HepG2 (cell line): ENCODE measurements at regions not wholly inside any gene's neighbourhood (a gene's known extent, or its start where the extent isn't known, plus 50 kb on each side); places are given as distances from the start of the nearest gene placed in this dataset.
A peak's percentile ranks its signal among the peaks of the same experiment; 100 is the strongest.

Experiments
- KDM5A ChIP-seq: fragments of 200-600 bp; sonication (generic); IDR thresholded peaks from 2 replicates; pipeline ENCODE4 v1.7.0; 2018; ENCODE audit warnings: antibody characterized with exemption, mild to moderate bottlenecking, low read length, borderline replicate concordance
- MTA1 ChIP-seq: sonication (generic); formaldehyde crosslinking; IDR thresholded peaks from 2 replicates; pipeline ENCODE4 v1.4.0; 2020; ENCODE audit warnings: missing genetic modification reagents, mild to moderate bottlenecking, borderline replicate concordance
- MTERF4 ChIP-seq: sonication (generic); formaldehyde crosslinking; IDR thresholded peaks from 2 replicates; pipeline ENCODE4 v1.8.0; 2023; ENCODE audit warnings: mild to moderate bottlenecking, missing genetic modification reagents
- NFIB ChIP-seq: sonication (generic); formaldehyde crosslinking; IDR thresholded peaks from 2 replicates; pipeline ENCODE4 v1.9.0; 2021; ENCODE audit warnings: missing genetic modification reagents, mild to moderate bottlenecking, borderline replicate concordance
- NR3C1 ChIP-seq: sonication (generic); formaldehyde crosslinking; IDR thresholded peaks from 2 replicates; pipeline ENCODE4 v1.4.0; 2020; ENCODE audit warnings: missing genetic modification reagents
- PRPF4 ChIP-seq: fragments of 200-400 bp; formaldehyde crosslinking; IDR thresholded peaks from 2 replicates; pipeline ENCODE4 v1.6.1; 2016; ENCODE audit warnings: low read length, low read depth; ENCODE audit not compliant: poor library complexity, severe bottlenecking
- SNRNP70 ChIP-seq: fragments of 200-400 bp; formaldehyde crosslinking; IDR thresholded peaks from 2 replicates; pipeline ENCODE4 v1.6.1; 2017; ENCODE audit warnings: mild to moderate bottlenecking, low read depth, low read length, moderate library complexity
- XBP1 ChIP-seq: sonication (generic); formaldehyde crosslinking; IDR thresholded peaks from 2 replicates; pipeline ENCODE4 v1.5.0; 2020; ENCODE audit warnings: missing genetic modification reagents
- ZFAT ChIP-seq: sonication (generic); formaldehyde crosslinking; conservative IDR thresholded peaks from 2 replicates; pipeline ENCODE4 v1.8.1; 2023; ENCODE audit warnings: missing genetic modification reagents, inconsistent platforms
- ZNF431 ChIP-seq: sonication (generic); formaldehyde crosslinking; IDR thresholded peaks from 2 replicates; pipeline ENCODE4 v1.9.0; 2022; ENCODE audit warnings: missing genetic modification reagents, low read depth, mild to moderate bottlenecking, borderline replicate concordance
- ZNF543 ChIP-seq: sonication (generic); formaldehyde crosslinking; IDR thresholded peaks from 2 replicates; pipeline ENCODE4 v1.4.0; 2020; ENCODE audit warnings: mild to moderate bottlenecking, missing genetic modification reagents
- ZNF569 ChIP-seq: sonication (generic); formaldehyde crosslinking; IDR thresholded peaks from 2 replicates; pipeline ENCODE4 v1.5.0; 2020; ENCODE audit warnings: mild to moderate bottlenecking, missing genetic modification reagents, moderate library complexity, borderline replicate concordance
- ZNF644 ChIP-seq: IDR thresholded peaks from 2 replicates; pipeline ENCODE4 v1.6.1; 2016; ENCODE audit warnings: low read depth
- ZNF761 ChIP-seq: sonication (generic); formaldehyde crosslinking; conservative IDR thresholded peaks from 2 replicates; pipeline ENCODE4 v1.4.0; 2020; ENCODE audit warnings: mild to moderate bottlenecking, missing genetic modification reagents
- TF ChIP-seq, protein P1 (sequence below): sonication (generic); formaldehyde crosslinking; IDR thresholded peaks from 2 replicates; pipeline ENCODE4 v1.5.1; 2020; ENCODE audit warnings: mild to moderate bottlenecking, missing genetic modification reagents, moderate library complexity
- TF ChIP-seq, protein P2 (sequence below): IDR thresholded peaks from 2 replicates; pipeline ENCODE4 v1.6.1; 2016; ENCODE audit warnings: missing biosample characterization, missing genetic modification reagents, low read depth
- TF ChIP-seq, protein P3 (sequence below): sonication (generic); formaldehyde crosslinking; IDR thresholded peaks from 2 replicates; pipeline ENCODE4 v1.8.1; 2023; ENCODE audit warnings: missing genetic modification reagents, mild to moderate bottlenecking, borderline replicate concordance
- TF ChIP-seq, protein P4 (sequence below): sonication (generic); formaldehyde crosslinking; IDR thresholded peaks from 2 replicates; pipeline ENCODE4 v1.4.0; 2020; ENCODE audit warnings: mild to moderate bottlenecking, low read depth, missing genetic modification reagents
- TF ChIP-seq, protein P5 (sequence below): sonication (generic); formaldehyde crosslinking; IDR thresholded peaks from 2 replicates; pipeline ENCODE4 v1.4.0; 2020; ENCODE audit warnings: mild to moderate bottlenecking, missing genetic modification reagents

GRCh38 chr1:219310181-219310728 lies 136.6 kb downstream of the LYPLAL1 start (continued):
- TF ChIP-seq, protein P1, sequence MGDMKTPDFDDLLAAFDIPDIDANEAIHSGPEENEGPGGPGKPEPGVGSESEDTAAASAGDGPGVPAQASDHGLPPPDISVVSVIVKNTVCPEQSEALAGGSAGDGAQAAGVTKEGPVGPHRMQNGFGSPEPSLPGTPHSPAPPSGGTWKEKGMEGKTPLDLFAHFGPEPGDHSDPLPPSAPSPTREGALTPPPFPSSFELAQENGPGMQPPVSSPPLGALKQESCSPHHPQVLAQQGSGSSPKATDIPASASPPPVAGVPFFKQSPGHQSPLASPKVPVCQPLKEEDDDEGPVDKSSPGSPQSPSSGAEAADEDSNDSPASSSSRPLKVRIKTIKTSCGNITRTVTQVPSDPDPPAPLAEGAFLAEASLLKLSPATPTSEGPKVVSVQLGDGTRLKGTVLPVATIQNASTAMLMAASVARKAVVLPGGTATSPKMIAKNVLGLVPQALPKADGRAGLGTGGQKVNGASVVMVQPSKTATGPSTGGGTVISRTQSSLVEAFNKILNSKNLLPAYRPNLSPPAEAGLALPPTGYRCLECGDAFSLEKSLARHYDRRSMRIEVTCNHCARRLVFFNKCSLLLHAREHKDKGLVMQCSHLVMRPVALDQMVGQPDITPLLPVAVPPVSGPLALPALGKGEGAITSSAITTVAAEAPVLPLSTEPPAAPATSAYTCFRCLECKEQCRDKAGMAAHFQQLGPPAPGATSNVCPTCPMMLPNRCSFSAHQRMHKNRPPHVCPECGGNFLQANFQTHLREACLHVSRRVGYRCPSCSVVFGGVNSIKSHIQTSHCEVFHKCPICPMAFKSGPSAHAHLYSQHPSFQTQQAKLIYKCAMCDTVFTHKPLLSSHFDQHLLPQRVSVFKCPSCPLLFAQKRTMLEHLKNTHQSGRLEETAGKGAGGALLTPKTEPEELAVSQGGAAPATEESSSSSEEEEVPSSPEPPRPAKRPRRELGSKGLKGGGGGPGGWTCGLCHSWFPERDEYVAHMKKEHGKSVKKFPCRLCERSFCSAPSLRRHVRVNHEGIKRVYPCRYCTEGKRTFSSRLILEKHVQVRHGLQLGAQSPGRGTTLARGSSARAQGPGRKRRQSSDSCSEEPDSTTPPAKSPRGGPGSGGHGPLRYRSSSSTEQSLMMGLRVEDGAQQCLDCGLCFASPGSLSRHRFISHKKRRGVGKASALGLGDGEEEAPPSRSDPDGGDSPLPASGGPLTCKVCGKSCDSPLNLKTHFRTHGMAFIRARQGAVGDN = no peak
- TF ChIP-seq, protein P2, sequence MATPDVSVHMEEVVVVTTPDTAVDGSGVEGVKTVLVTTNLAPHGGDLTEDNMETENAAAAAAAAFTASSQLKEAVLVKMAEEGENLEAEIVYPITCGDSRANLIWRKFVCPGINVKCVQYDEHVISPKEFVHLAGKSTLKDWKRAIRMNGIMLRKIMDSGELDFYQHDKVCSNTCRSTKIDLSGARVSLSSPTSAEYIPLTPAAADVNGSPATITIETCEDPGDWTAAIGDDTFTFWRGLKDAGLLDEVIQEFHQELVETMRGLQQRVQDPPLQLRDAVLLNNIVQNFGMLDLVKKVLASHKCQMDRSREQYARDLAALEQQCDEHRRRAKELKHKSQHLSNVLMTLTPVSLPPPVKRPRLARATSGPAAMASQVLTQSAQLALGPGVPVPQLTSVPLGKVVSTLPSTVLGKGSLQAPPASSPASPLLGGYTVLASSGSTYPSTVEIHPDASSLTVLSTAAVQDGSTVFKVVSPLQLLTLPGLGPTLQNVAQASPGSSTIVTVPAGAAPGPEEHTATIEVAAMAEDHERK (CRISPR knock-in tag) = no peak
- TF ChIP-seq MTA1 (CRISPR knock-in tag) = no peak
- TF ChIP-seq NFIB = no peak
- no peak for TF ChIP-seq PRPF4
- TF ChIP-seq, protein P3, sequence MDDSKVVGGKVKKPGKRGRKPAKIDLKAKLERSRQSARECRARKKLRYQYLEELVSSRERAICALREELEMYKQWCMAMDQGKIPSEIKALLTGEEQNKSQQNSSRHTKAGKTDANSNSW (CRISPR knock-in tag) = no peak
- no peak for TF ChIP-seq SNRNP70
- no peak for TF ChIP-seq ZNF761
- TF ChIP-seq KDM5A = no peak
- TF ChIP-seq NR3C1 (CRISPR knock-in tag) = no peak
- TF ChIP-seq XBP1 (CRISPR knock-in tag) = no peak
- TF ChIP-seq MTERF4 (CRISPR knock-in tag) = no peak
- no peak for TF ChIP-seq ZNF543 (CRISPR knock-in tag)
- TF ChIP-seq, protein P4, sequence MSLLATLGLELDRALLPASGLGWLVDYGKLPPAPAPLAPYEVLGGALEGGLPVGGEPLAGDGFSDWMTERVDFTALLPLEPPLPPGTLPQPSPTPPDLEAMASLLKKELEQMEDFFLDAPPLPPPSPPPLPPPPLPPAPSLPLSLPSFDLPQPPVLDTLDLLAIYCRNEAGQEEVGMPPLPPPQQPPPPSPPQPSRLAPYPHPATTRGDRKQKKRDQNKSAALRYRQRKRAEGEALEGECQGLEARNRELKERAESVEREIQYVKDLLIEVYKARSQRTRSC (CRISPR knock-in tag) = no peak
- TF ChIP-seq ZNF644 (CRISPR knock-in tag) = peak; percentile 92
- TF ChIP-seq ZFAT (CRISPR knock-in tag) = no peak
- TF ChIP-seq ZNF431 (CRISPR knock-in tag) = no peak
- TF ChIP-seq, protein P5, sequence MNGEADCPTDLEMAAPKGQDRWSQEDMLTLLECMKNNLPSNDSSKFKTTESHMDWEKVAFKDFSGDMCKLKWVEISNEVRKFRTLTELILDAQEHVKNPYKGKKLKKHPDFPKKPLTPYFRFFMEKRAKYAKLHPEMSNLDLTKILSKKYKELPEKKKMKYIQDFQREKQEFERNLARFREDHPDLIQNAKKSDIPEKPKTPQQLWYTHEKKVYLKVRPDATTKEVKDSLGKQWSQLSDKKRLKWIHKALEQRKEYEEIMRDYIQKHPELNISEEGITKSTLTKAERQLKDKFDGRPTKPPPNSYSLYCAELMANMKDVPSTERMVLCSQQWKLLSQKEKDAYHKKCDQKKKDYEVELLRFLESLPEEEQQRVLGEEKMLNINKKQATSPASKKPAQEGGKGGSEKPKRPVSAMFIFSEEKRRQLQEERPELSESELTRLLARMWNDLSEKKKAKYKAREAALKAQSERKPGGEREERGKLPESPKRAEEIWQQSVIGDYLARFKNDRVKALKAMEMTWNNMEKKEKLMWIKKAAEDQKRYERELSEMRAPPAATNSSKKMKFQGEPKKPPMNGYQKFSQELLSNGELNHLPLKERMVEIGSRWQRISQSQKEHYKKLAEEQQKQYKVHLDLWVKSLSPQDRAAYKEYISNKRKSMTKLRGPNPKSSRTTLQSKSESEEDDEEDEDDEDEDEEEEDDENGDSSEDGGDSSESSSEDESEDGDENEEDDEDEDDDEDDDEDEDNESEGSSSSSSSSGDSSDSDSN (CRISPR knock-in tag) = no peak
- no peak for TF ChIP-seq ZNF569
